Lower leg skin (tissue), 4 donors: ENCODE measurements at regions not wholly inside any gene's neighbourhood (a gene's known extent, or its start where the extent isn't known, plus 50 kb on each side); places are given as distances from the start of the nearest gene placed in this dataset.

Source experiments
- DNase-seq, 2 donors: peaks; one replicate each; pipeline ENCODE4 v3.0.0-alpha.2; 2019; ENCODE audit warnings: low spot score in 2 of 2
- H3K4me3 ChIP-seq: fragments of 200-600 bp; sonication (generic); 2 replicates; pipeline ENCODE4 v1.5.1; 2017; ENCODE audit warnings: mild to moderate bottlenecking, low read depth; ENCODE audit not compliant: poor library complexity, severe bottlenecking
- CTCF ChIP-seq, 3 donors: fragments of 450-650 bp; IDR thresholded peaks; one replicate each; pipeline ENCODE4 v1.5.1; 2016; ENCODE audit warnings: antibody characterized with exemption in 3 of 3, mild to moderate bottlenecking in 3 of 3, moderate library complexity in 2 of 3
- POLR2A ChIP-seq, 2 donors: fragments of 450-650 bp; IDR thresholded peaks; one replicate each; pipeline ENCODE4 v1.6.1; 2016 to 2017; ENCODE audit warnings: antibody characterized with exemption in 2 of 2, mild to moderate bottlenecking in 1 of 2, moderate library complexity in 1 of 2
- WGBS, 2 donors: methylation state at CpG; one replicate each; pipeline ENCODE4 v1.1.5; 2018; 5-methylcytosine and 5-hydroxymethylcytosine counted together
- intact Hi-C: fragments of 100-400 bp; cut with DNase I; formaldehyde crosslinking; loops from one replicate; pipeline ENCODE4 v1.15.0; 2023; ENCODE audit warnings: low total_unique reads

- TF ChIP-seq CTCF (IDR thresholded peaks at IDR 0.05) (no peak), POLR2A (IDR thresholded peaks at IDR 0.05) (no peak)
- H3K4me3 ChIP-seq, result no peak overlapping the region
- DNase-seq, result no peak
- intact Hi-C loops, result no loop called here
- 72 to 89% methylated on average over 2 of the region's 2 CpGs for WGBS, 2 donors
These were observed 674.6 kb downstream of the PTPRC start for GRCh38 chr1:199313444-199313843.

GRCh38 chr1:199319341-199319740, 680.5 kb downstream of the PTPRC start:
- no peak for TF ChIP-seq POLR2A (IDR thresholded peaks at IDR 0.05)
- no peak for TF ChIP-seq CTCF (IDR thresholded peaks at IDR 0.05)

GRCh38 chr1:199322278-199322677, 683.4 kb downstream of the PTPRC start:
- DNase-seq, result no peak
- TF ChIP-seq CTCF (IDR thresholded peaks at IDR 0.05), result no peak
- no peak for TF ChIP-seq POLR2A (IDR thresholded peaks at IDR 0.05)
- H3K4me3 ChIP-seq, result no peak overlapping the region
- intact Hi-C loops, result no loop called here
- 96 to 100% methylated on average over 1 of the region's 1 CpG for WGBS, 2 donors

More at GRCh38 chr1:199319341-199319740, 680.5 kb downstream of the PTPRC start:
- DNase-seq, result no peak
- intact Hi-C loops, result no loop called here
- H3K4me3 ChIP-seq, result no peak overlapping the region
- WGBS, 2 donors, result 79 to 81% methylated on average over 3 of the region's 3 CpGs

GRCh38 chr1:199333180-199333579, 694.3 kb upstream of the NR5A2 start:
- WGBS, 2 donors, result 83 to 89% methylated on average over 3 of the region's 3 CpGs
- no peak overlapping the region for H3K4me3 ChIP-seq
- TF ChIP-seq CTCF (IDR thresholded peaks at IDR 0.05) (no peak), POLR2A (IDR thresholded peaks at IDR 0.05) (no peak)
- no peak for DNase-seq
- intact Hi-C loops, result no loop called here

- intact Hi-C loops, result no loop called here
- DNase-seq, result no peak
- WGBS, 2 donors, result 49 to 50% methylated on average over 1 of the region's 1 CpG
- TF ChIP-seq CTCF (IDR thresholded peaks at IDR 0.05) (no peak), POLR2A (IDR thresholded peaks at IDR 0.05) (no peak)
- no peak overlapping the region for H3K4me3 ChIP-seq
These were observed 692.0 kb upstream of the NR5A2 start for GRCh38 chr1:199335496-199335895.
